ENCODE measurements at regions not wholly inside any gene's neighbourhood (a gene's known extent, or its start where the extent isn't known, plus 50 kb on each side); places are given as distances from the start of the nearest gene placed in this dataset.

- TF ChIP-seq CTCF (IDR thresholded peaks at IDR 0.05) (no peak), POLR2A (IDR thresholded peaks at IDR 0.05) (no peak), EP300 (IDR thresholded peaks at IDR 0.05) (no peak)
These were observed 153.7 kb downstream of the RTL9 start for GRCh38 chrX:110512341-110512740.
